Testis (tissue), 2 donors: ENCODE measurements at regions not wholly inside any gene's neighbourhood (a gene's known extent, or its start where the extent isn't known, plus 50 kb on each side); places are given as distances from the start of the nearest gene placed in this dataset.

Experiments used
- CTCF ChIP-seq, 3 experiments: fragments of 450-650 bp in 2 of 3; fragments of 200-600 bp in 1 of 3; sonication (generic) in 1 of 3; IDR thresholded peaks; one replicate each; pipeline ENCODE4 v1.5.1; 2016 to 2019; ENCODE audit warnings: antibody characterized with exemption in 3 of 3, mild to moderate bottlenecking in 2 of 3, moderate library complexity in 1 of 3
- POLR2A ChIP-seq: fragments of 450-650 bp; IDR thresholded peaks from one replicate; pipeline ENCODE4 v1.6.1; 2017; ENCODE audit warnings: antibody characterized with exemption, mild to moderate bottlenecking, moderate library complexity

DNA sequence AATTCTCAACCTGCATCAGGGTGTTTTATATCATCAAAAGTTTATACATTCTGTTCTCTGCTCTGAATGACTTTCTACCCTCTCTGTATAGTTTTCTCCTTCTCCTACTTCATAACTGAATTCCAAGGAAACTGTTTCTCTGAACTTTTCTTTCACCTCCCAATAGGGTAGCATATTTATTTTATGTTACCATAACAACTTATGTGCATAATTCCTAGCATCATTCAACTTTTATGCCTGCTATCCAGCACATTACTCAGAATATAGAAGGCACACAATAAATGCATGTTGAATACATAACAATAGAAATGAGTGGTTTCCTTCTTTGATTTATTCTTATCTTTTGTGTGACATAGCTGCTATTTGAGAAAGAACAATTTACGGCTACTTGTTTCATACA is 2385.0 kb downstream of the PCDH9 start:
- no peak for TF ChIP-seq CTCF (IDR thresholded peaks at IDR 0.05)
- TF ChIP-seq POLR2A = no peak
